ENCODE measurements at regions not wholly inside any gene's neighbourhood (a gene's known extent, or its start where the extent isn't known, plus 50 kb on each side); places are given as distances from the start of the nearest gene placed in this dataset.

DNA sequence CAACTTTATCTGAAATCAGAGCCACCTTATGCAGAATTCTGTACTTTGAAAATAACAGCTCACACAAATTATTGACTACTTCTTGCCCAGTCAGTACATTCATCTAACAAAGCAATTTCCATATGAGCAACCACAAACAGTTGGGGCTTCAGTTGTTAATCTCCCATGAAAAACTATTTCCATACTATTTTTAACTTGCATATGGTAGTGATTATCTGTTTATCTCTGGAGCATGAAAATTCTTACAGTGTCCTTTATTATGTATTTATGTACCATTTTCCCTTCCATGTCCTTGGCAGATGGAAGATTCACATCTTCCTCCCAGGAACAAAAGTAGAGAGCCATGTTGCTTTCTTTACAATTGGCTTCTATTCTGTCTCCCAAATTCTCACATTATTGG, 285.7 kb downstream of the CRPPA start:
- peak; percentile 44 for DNase-seq (ENCODE audit: extremely low read depth, low read depth)
- H3K4me3 ChIP-seq (replicated peaks; ENCODE audit: low read depth, low read length) = no peak overlapping the region
- no peak for TF ChIP-seq CTCF (IDR thresholded peaks at IDR 0.05; ENCODE audit: low read depth, low read length, missing control alignments)

DNA sequence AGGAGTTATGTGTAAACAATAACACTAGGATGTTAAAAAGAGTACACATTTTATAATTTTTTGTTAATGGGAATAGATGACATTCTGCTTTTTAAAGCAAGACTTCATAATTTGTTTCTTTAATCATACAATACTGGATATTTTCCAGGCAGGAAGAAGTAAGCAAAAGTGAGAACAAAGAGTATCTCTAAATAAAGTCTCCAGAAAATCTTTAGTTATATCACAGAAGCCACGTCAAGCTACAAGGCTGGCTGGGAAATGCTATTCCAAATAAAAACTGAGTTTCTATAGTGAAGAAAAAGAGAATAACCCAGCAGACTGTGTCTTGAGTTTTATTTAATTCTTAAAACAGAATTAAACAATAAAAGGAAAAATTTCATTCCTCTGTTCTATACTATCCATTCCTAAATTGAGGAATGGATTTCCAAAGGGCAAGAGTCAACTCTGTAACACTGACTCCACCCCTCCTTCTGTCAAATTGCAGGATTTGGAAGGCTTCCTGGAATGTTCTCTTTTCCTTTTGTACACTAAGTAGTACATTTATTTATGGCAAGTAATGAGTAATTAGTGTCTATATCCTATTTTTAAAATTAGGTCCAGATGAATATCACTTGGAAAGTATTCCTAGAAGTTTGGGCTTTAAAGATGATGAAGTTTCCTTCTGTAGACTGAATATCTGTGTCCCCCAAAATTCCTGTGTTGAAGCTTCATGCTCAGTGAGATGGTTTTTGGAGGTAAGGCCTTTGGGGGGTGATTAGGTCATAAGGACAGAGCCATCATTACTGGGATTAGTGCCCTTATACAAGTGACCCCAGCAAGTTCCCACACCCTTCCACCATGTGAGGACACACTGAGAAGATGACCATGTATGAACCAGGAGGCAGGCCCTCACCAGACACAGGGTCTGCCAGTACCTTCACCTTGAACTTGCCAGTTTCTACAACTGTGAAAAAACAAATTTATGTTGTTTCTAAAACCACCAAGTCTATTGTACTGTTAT, 290.9 kb downstream of the CRPPA start:
- no peak overlapping the region for H3K4me3 ChIP-seq (replicated peaks; ENCODE audit: low read depth, low read length)
- peak; percentile 46 for DNase-seq (ENCODE audit: extremely low read depth, low read depth)
- TF ChIP-seq CTCF (IDR thresholded peaks at IDR 0.05; ENCODE audit: low read depth, low read length, missing control alignments) = no peak

DNA sequence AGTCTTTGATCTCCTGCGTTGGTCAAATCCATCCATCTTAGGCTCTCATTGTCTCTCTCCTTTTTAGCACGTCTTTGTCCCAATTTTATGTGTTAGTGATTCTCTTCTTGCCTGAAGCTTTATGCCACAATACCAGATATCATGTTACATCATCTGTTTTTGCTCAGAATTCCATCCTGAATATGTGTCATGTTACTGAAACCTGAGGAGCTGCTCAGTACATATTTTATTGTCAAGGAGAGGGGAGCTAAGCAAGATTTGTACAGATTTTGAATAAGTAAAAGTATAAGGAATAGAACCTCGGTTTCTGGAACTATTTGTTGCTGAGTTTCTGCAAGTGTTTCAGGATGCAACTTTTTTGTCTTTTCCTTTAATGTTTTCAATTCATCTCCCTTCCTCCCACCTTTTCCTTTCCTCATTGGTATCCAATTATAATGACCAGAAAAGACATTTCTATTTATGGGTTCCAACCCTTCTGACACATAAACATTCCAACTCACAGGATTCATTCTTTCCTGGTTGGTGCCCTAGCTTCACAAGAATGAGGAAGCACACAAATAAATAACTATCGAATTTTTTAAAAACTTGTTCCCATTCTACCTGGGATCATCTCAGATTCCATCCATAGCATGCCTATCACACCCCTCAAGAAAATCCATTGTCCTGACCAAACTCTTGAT, 291.8 kb downstream of the CRPPA start:
- no peak overlapping the region for H3K4me3 ChIP-seq (replicated peaks; ENCODE audit: low read depth, low read length)
- TF ChIP-seq CTCF (IDR thresholded peaks at IDR 0.05; ENCODE audit: low read depth, low read length, missing control alignments) = no peak
- peak; percentile 80 for DNase-seq (ENCODE audit: extremely low read depth, low read depth)

GRCh38 chr7:16123117-16123770, 298.1 kb downstream of the CRPPA start:
- no peak for TF ChIP-seq CTCF (IDR thresholded peaks at IDR 0.05; ENCODE audit: low read depth, low read length, missing control alignments)
- DNase-seq (ENCODE audit: extremely low read depth, low read depth) = no peak
- H3K4me3 ChIP-seq (replicated peaks; ENCODE audit: low read depth, low read length) = no peak overlapping the region

GRCh38 chr7:16121876-16122390, 299.4 kb downstream of the CRPPA start:
- no peak overlapping the region for H3K4me3 ChIP-seq (replicated peaks; ENCODE audit: low read depth, low read length)
- no peak for DNase-seq (ENCODE audit: extremely low read depth, low read depth)
- TF ChIP-seq CTCF (IDR thresholded peaks at IDR 0.05; ENCODE audit: low read depth, low read length, missing control alignments) = no peak

GRCh38 chr7:16115374-16115773, 306.0 kb downstream of the CRPPA start:
- no peak for DNase-seq (ENCODE audit: extremely low read depth, low read depth)
- H3K4me3 ChIP-seq (replicated peaks; ENCODE audit: low read depth, low read length) = no peak overlapping the region
- TF ChIP-seq CTCF (IDR thresholded peaks at IDR 0.05; ENCODE audit: low read depth, low read length, missing control alignments) = no peak

Measured in HFF-Myc (cell line).